ENCODE measurements at regions not wholly inside any gene's neighbourhood (a gene's known extent, or its start where the extent isn't known, plus 50 kb on each side); places are given as distances from the start of the nearest gene placed in this dataset.
A peak's percentile ranks its signal among the peaks of the same experiment; 100 is the strongest.

DNA sequence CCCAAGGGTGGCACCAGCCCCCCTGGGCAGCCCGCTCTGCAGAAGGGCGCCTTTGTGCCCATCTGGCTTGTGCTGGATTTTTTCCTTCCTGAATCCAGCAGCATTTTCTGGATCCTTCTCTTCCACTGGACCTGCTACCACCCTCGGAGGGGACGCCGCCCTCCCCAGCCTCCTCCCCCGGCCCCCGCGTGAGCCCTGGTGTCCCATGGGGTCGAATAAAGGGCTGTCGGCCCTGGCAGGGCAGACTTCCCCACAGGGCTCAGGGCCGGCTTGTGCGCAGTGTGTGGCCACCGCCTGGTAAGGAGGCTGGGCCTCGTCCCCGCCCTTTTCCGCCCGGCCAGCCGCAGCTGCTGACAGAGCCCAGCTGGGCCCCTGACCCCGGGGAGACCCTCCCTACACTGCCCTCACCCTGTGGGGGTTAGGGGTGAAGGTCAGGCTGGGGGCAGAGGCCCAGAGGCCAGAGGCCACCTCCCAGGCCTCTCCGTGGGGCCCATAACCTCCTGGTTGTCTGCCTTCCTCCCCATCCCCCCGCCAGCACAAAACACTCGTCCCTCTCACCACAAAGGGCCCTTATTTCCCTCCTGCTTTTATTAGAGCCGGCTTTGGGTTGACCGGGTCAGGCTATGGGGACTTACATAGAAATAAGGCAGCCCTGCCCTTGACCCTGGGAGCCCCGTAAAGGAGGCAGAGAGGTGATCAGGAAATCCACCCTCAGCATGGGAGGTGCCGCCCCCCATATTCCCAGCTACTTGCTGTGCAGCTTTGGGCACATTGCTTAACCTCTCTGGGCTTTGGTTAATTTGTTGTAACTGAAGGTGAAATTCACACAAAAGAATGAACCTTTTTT lies 179.3 kb upstream of the CIBAR2 start (continued):
- TF ChIP-seq ZNF407 (CRISPR knock-in tag; IDR thresholded peaks at IDR 0.05; ENCODE audit: not compliant biosample characterization) (peak; percentile 90), ZNF652 (CRISPR knock-in tag; IDR thresholded peaks at IDR 0.05; ENCODE audit: borderline replicate concordance, low read depth) (peak; percentile 47; the same call in 1 of the 2 replicates), KDM6A (CRISPR knock-in tag; IDR thresholded peaks at IDR 0.05; ENCODE audit: low read depth) (peak; percentile 99), NRL (CRISPR knock-in tag; IDR thresholded peaks at IDR 0.05; ENCODE audit: borderline replicate concordance) (peak; percentile 97), ZNF24 (IDR thresholded peaks at IDR 0.05) (peak; percentile 41; the same call in 1 of the 2 replicates), BRCA1 (CRISPR knock-in tag; IDR thresholded peaks at IDR 0.05) (no peak), ZNF549 (CRISPR knock-in tag; IDR thresholded peaks at IDR 0.05) (no peak), ETV6 (CRISPR knock-in tag; conservative IDR thresholded peaks at IDR 0.05) (peak; percentile 93), THAP9 (CRISPR knock-in tag; IDR thresholded peaks at IDR 0.05; ENCODE audit: borderline replicate concordance) (peak; percentile 92; the same call in 1 of the 2 replicates), HOXA3 (CRISPR knock-in tag; IDR thresholded peaks at IDR 0.05) (peak; percentile 99), YY1 (IDR thresholded peaks at IDR 0.05; ENCODE audit: insufficient read depth, insufficient replicate concordance, low read depth, low read length) (peak; percentile 76)
- TF ChIP-seq, protein P1, sequence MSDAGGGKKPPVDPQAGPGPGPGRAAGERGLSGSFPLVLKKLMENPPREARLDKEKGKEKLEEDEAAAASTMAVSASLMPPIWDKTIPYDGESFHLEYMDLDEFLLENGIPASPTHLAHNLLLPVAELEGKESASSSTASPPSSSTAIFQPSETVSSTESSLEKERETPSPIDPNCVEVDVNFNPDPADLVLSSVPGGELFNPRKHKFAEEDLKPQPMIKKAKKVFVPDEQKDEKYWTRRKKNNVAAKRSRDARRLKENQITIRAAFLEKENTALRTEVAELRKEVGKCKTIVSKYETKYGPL (CRISPR knock-in tag; IDR thresholded peaks at IDR 0.05) = no peak
